ENCODE measurements at regions not wholly inside any gene's neighbourhood (a gene's known extent, or its start where the extent isn't known, plus 50 kb on each side); places are given as distances from the start of the nearest gene placed in this dataset.

DNA sequence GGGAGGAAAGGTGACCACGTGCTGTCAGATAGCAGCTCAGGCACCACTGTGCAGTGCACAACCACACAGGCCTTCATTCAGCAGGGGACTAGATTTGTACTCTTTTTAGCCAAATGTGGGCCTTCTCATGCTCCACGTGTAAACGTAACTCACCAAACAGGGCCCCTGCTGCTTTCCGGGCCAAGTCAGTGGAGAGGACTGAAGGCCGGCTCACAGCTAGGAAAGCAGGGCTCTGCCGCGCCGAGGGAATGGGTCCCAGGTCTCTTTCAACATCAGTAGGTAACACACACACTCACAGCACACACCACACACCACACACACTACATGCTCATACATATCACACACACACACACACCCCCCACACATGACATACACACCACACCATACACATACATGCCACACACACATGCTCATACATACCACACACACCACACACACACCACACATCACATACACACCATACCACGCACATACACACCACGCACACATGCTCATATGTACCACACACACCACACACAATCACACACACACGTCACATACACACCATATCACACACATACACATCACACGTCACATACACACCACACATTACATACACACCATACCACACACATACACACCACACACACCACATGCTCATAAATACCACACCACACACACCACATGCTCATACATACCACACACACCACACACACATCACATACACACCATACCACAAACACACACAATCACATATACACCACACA is 124.0 kb upstream of the ERG start:
- Histone ChIP-seq H3K36me3 (ENCODE audit: insufficient read depth, low read length) (no peaks in the 10 kb centered on the region), H3K9me3 (ENCODE audit: low read depth, low read length) (no peaks in the 10 kb centered on the region), H3K27ac (no peak overlapping the region), H3K9ac (ENCODE audit: insufficient read length) (no peak overlapping the region), H3K4me3 (no peak overlapping the region)
- TF ChIP-seq POLR2AphosphoS5 (IDR thresholded peaks at IDR 0.05; ENCODE audit: borderline replicate concordance, low read depth, low read length), result no peak
- no peak for TF ChIP-seq EZH2 (IDR thresholded peaks at IDR 0.05)
- no peak for TF ChIP-seq FOXP2 (optimal IDR thresholded peaks at IDR 0.05; ENCODE audit: control extremely low read depth, extremely low read length, insufficient read depth)
- no peak for DNase-seq (ENCODE audit: low read depth, low spot score)

DNA sequence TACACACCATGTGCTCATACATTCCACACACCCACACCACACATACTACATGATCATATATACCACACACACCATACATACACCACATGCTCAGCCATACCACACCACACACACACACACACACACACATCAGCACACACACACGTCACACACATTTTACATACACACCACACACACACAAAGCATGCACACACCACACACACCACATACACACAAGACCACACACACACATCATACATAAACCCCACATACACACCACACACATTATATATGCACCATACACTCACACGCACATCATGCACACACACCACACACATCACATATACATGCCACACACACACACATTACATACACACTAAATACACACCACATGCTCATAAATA is 124.5 kb upstream of the ERG start:
- no peak for DNase-seq (ENCODE audit: low read depth, low spot score)
- Histone ChIP-seq H3K27ac (no peak overlapping the region), H3K36me3 (ENCODE audit: insufficient read depth, low read length) (no peaks in the 10 kb centered on the region), H3K9ac (ENCODE audit: insufficient read length) (no peak overlapping the region), H3K9me3 (ENCODE audit: low read depth, low read length) (no peaks in the 10 kb centered on the region), H3K4me3 (no peak overlapping the region)
- TF ChIP-seq FOXP2 (optimal IDR thresholded peaks at IDR 0.05; ENCODE audit: control extremely low read depth, extremely low read length, insufficient read depth) (no peak), EZH2 (IDR thresholded peaks at IDR 0.05) (no peak), POLR2AphosphoS5 (IDR thresholded peaks at IDR 0.05; ENCODE audit: borderline replicate concordance, low read depth, low read length) (no peak)

DNA sequence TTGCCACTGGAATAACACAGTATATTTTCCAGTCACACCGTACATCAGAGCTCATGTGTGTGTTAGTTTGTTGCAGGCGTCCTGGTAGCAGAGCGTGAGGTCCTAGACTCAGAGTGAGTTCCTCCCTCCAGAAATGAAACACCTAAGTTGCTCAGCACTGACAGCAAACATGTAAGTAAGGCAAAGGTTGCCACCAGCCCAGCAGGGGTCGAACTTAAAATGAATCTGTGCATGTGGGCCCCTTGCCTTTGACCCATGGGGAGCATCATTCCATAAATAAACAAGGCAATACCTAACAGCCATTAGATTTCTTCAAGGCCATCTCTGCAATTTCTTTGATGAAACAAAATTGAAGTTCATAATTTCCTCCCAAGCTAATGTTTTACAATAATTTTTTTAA is 125.3 kb upstream of the ERG start:
- TF ChIP-seq POLR2AphosphoS5 (IDR thresholded peaks at IDR 0.05; ENCODE audit: borderline replicate concordance, low read depth, low read length) (no peak), FOXP2 (optimal IDR thresholded peaks at IDR 0.05; ENCODE audit: control extremely low read depth, extremely low read length, insufficient read depth) (no peak), EZH2 (IDR thresholded peaks at IDR 0.05) (no peak)

DNA sequence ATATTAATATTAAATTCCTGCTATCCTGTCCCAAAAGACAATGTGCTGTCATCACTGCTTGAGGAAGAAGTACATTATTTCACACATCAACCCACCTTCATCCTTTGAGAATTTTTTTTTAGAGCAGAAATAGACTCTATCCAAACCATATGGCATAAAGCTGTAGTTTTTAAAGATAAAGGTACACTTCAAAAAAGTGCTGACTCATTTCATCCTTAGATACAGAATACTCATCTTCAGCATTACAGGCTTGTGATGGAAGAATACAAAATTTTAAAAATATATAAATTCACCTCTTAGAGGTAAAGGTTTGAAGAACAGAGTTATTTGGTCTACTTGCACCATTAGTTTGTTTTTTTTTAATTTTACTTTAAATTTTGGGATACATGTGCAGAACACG is 126.7 kb upstream of the ERG start:
- DNase-seq (ENCODE audit: low read depth, low spot score), result no peak
- TF ChIP-seq EZH2 (IDR thresholded peaks at IDR 0.05), result no peak
- no peak for TF ChIP-seq FOXP2 (optimal IDR thresholded peaks at IDR 0.05; ENCODE audit: control extremely low read depth, extremely low read length, insufficient read depth)
- no peak for TF ChIP-seq POLR2AphosphoS5 (IDR thresholded peaks at IDR 0.05; ENCODE audit: borderline replicate concordance, low read depth, low read length)
- H3K27ac ChIP-seq, result no peak overlapping the region
- no peaks in the 10 kb centered on the region for H3K9me3 ChIP-seq (ENCODE audit: low read depth, low read length)
- no peak overlapping the region for H3K9ac ChIP-seq (ENCODE audit: insufficient read length)
- H3K36me3 ChIP-seq (ENCODE audit: insufficient read depth, low read length), result no peaks in the 10 kb centered on the region
- no peak overlapping the region for H3K4me3 ChIP-seq

More for the DNA sequence above, 125.3 kb upstream of the ERG start:
- no peaks in the 10 kb centered on the region for H3K36me3 ChIP-seq (ENCODE audit: insufficient read depth, low read length)
- DNase-seq (ENCODE audit: low read depth, low spot score), result no peak
- H3K4me3 ChIP-seq, result no peak overlapping the region
- H3K27ac ChIP-seq, result no peak overlapping the region
- no peak overlapping the region for H3K9ac ChIP-seq (ENCODE audit: insufficient read length)
- H3K9me3 ChIP-seq (ENCODE audit: low read depth, low read length), result no peaks in the 10 kb centered on the region

DNA sequence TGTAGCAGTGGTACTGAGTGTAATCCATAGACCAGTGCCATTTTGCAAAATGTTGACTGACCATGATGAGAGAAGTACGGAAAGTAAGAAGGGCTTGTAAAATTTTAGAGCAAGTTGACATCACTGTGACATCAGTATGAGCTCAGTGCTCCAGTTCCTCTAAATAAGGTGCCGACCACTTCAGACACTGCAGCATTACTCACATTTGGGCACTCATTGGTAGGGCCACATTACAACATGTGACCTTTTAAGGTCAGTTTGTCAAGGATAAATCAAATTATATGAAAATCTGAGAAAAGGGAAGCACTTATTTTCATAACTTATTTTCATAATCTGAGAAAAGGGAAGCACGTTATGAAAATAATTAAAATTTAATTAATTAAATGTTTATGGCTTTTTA is 128.0 kb upstream of the ERG start:
- DNase-seq (ENCODE audit: low read depth, low spot score), result no peak
- TF ChIP-seq EZH2 (IDR thresholded peaks at IDR 0.05) (no peak), FOXP2 (optimal IDR thresholded peaks at IDR 0.05; ENCODE audit: control extremely low read depth, extremely low read length, insufficient read depth) (no peak), POLR2AphosphoS5 (IDR thresholded peaks at IDR 0.05; ENCODE audit: borderline replicate concordance, low read depth, low read length) (no peak)
- no peaks in the 10 kb centered on the region for H3K9me3 ChIP-seq (ENCODE audit: low read depth, low read length)
- H3K36me3 ChIP-seq (ENCODE audit: insufficient read depth, low read length), result no peaks in the 10 kb centered on the region
- no peak overlapping the region for H3K9ac ChIP-seq (ENCODE audit: insufficient read length)
- no peak overlapping the region for H3K4me3 ChIP-seq
- no peak overlapping the region for H3K27ac ChIP-seq

DNA sequence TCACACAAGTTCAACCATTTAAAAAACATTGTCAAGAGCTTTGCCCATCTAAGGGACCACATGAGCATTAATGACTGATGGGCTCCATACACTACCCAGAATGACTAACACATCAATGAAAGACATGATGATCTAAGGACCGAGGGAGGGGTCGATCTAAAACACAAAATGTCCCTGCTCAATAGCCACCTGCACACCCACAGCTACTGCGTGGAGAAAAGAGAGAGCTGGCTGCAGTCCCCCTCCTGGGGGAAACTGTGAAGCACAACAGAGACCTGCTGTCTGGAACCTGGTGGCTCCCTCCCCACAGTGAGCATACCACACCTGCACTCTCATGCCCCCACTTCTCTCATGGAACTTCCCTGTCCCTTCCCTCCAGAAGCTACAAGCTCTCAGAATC is 130.1 kb upstream of the ERG start:
- Histone ChIP-seq H3K9me3 (ENCODE audit: low read depth, low read length) (no peaks in the 10 kb centered on the region), H3K9ac (ENCODE audit: insufficient read length) (no peak overlapping the region), H3K27ac (no peak overlapping the region), H3K36me3 (ENCODE audit: insufficient read depth, low read length) (no peaks in the 10 kb centered on the region), H3K4me3 (no peak overlapping the region)
- TF ChIP-seq FOXP2 (optimal IDR thresholded peaks at IDR 0.05; ENCODE audit: control extremely low read depth, extremely low read length, insufficient read depth) (no peak), EZH2 (IDR thresholded peaks at IDR 0.05) (no peak), POLR2AphosphoS5 (IDR thresholded peaks at IDR 0.05; ENCODE audit: borderline replicate concordance, low read depth, low read length) (no peak)
- no peak for DNase-seq (ENCODE audit: low read depth, low spot score)

DNA sequence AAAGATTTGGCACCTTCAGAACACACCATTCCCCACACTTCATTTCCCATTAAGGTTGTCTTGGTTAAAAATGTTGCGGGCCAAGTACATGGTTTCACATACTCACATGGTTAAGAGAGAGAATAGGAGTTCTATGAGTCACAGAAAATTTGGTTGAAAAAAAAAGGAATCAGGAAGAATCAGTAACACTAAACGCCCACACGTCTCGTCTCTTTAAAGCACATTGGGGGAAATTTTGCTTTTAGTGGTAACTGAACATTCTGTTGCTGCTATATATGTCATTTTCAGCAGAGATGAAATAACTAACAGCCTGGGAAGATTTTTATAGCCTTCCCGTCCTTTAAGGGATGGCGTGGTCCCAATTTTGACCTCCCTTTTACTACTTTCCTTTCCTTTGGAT is 132.9 kb upstream of the ERG start:
- Histone ChIP-seq H3K4me3 (no peak overlapping the region), H3K36me3 (ENCODE audit: insufficient read depth, low read length) (no peaks in the 10 kb centered on the region), H3K9ac (ENCODE audit: insufficient read length) (no peak overlapping the region), H3K9me3 (ENCODE audit: low read depth, low read length) (no peaks in the 10 kb centered on the region), H3K27ac (no peak overlapping the region)
- no peak for DNase-seq (ENCODE audit: low read depth, low spot score)
- TF ChIP-seq POLR2AphosphoS5 (IDR thresholded peaks at IDR 0.05; ENCODE audit: borderline replicate concordance, low read depth, low read length) (no peak), EZH2 (IDR thresholded peaks at IDR 0.05) (no peak), FOXP2 (optimal IDR thresholded peaks at IDR 0.05; ENCODE audit: control extremely low read depth, extremely low read length, insufficient read depth) (no peak)

DNA sequence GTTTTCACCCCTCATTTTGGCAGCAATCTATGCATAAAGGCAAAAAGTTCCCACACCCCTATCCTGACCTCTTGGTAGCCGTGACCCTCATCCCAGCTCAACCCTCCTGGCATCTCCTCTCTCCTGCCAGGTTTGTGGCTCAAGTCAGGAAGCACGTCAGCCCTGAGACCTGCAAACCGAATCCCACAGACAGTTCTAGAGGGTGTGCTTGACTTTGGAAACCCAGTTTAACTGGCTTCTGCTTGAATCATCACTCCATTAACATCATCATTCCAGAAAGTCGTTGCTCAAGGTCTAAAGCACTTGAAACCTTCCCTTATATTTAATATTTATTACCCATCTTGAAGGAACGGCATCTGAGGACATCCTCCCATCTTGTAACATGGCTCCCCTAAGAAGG is 133.4 kb upstream of the ERG start:
- H3K27ac ChIP-seq, result no peak overlapping the region
- TF ChIP-seq EZH2 (IDR thresholded peaks at IDR 0.05) (no peak), POLR2AphosphoS5 (IDR thresholded peaks at IDR 0.05; ENCODE audit: borderline replicate concordance, low read depth, low read length) (no peak), FOXP2 (optimal IDR thresholded peaks at IDR 0.05; ENCODE audit: control extremely low read depth, extremely low read length, insufficient read depth) (no peak)
- H3K36me3 ChIP-seq (ENCODE audit: insufficient read depth, low read length), result no peaks in the 10 kb centered on the region
- no peaks in the 10 kb centered on the region for H3K9me3 ChIP-seq (ENCODE audit: low read depth, low read length)
- H3K4me3 ChIP-seq, result no peak overlapping the region
- no peak for DNase-seq (ENCODE audit: low read depth, low spot score)
- no peak overlapping the region for H3K9ac ChIP-seq (ENCODE audit: insufficient read length)

DNA sequence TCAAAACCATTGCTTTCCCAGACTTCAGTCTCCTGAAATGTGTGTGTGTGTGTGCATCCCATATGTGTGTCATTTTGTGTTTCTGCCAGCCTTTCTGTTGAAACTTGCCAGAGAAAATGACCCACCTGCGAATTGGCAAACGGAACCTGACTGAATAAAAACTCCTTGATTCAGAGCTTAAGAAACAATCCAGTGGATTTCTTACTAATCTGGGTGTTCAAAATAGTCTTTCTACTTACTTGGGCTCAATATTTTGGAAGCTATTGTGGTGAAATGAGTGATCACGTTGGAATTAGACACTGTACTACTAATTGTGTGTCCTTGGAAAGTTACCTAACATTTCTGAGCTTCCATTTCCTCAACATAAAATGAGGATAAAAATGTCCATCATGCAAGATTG is 138.9 kb upstream of the ERG start:
- H3K36me3 ChIP-seq (ENCODE audit: insufficient read depth, low read length), result no peaks in the 10 kb centered on the region
- H3K9me3 ChIP-seq (ENCODE audit: low read depth, low read length), result no peaks in the 10 kb centered on the region
- H3K27ac ChIP-seq, result no peak overlapping the region
- H3K4me3 ChIP-seq, result no peak overlapping the region
- TF ChIP-seq EZH2 (IDR thresholded peaks at IDR 0.05), result no peak
- no peak for TF ChIP-seq FOXP2 (optimal IDR thresholded peaks at IDR 0.05; ENCODE audit: control extremely low read depth, extremely low read length, insufficient read depth)
- TF ChIP-seq POLR2AphosphoS5 (IDR thresholded peaks at IDR 0.05; ENCODE audit: borderline replicate concordance, low read depth, low read length), result no peak
- no peak overlapping the region for H3K9ac ChIP-seq (ENCODE audit: insufficient read length)
- DNase-seq (ENCODE audit: low read depth, low spot score), result no peak
